SJSA1 (cell line): ENCODE measurements at regions not wholly inside any gene's neighbourhood (a gene's known extent, or its start where the extent isn't known, plus 50 kb on each side); places are given as distances from the start of the nearest gene placed in this dataset.
"Not testable (repeated sequence)": the region's sequence is repeated elsewhere in the genome, so short reads cannot be mapped to it uniquely, and the experiment has no call there.

Source experiments
- DNase-seq, 2 experiments: peaks; one replicate each; pipeline ENCODE4 v3.0.0-alpha.2; 2015 to 2020; ENCODE audit warnings: low spot score in 2 of 2, low read depth in 1 of 2
- H3K27ac ChIP-seq: fragments of 250-450 bp; sonication (Bioruptor Pico); 2 replicates; pipeline ENCODE4 v1.5.1; 2020; ENCODE audit warnings: mild to moderate bottlenecking, moderate library complexity
- H3K27me3 ChIP-seq: fragments of 250-450 bp; sonication (Bioruptor Pico); replicated peaks from 2 replicates; pipeline ENCODE4 v1.5.1; 2020; ENCODE audit warnings: mild to moderate bottlenecking, moderate library complexity
- H3K36me3 ChIP-seq: fragments of 250-450 bp; sonication (Bioruptor Pico); 2 replicates; pipeline ENCODE4 v1.5.1; 2020; ENCODE audit warnings: mild to moderate bottlenecking
- H3K4me1 ChIP-seq: fragments of 250-450 bp; sonication (Bioruptor Pico); replicated peaks from 2 replicates; pipeline ENCODE4 v1.6.1; 2021; ENCODE audit warnings: mild to moderate bottlenecking
- H3K4me3 ChIP-seq: fragments of 250-450 bp; sonication (Bioruptor Pico); 2 replicates; pipeline ENCODE4 v1.5.1; 2020; ENCODE audit warnings: mild to moderate bottlenecking
- H3K9me3 ChIP-seq: fragments of 250-450 bp; sonication (Bioruptor Pico); replicated peaks from 2 replicates; pipeline ENCODE4 v1.5.1; 2020; ENCODE audit warnings: mild to moderate bottlenecking

GRCh38 chr10:64601298-64601697, 1080.1 kb downstream of the REEP3 start:
- no peaks in the 10 kb centered on the region for H3K27me3 ChIP-seq
- H3K9me3 ChIP-seq = no peaks in the 10 kb centered on the region
- H3K4me1 ChIP-seq = no peaks in the 10 kb centered on the region
- DNase-seq = no peak
- H3K36me3 ChIP-seq = no peaks in the 10 kb centered on the region
- no peak overlapping the region for H3K27ac ChIP-seq
- H3K4me3 ChIP-seq = no peak overlapping the region

- no peaks in the 10 kb centered on the region for H3K9me3 ChIP-seq
- no peaks in the 10 kb centered on the region for H3K27me3 ChIP-seq
- H3K27ac ChIP-seq = no peak overlapping the region
- DNase-seq = no peak
- H3K36me3 ChIP-seq = no peaks in the 10 kb centered on the region
- no peaks in the 10 kb centered on the region for H3K4me1 ChIP-seq
- no peak overlapping the region for H3K4me3 ChIP-seq
Measured at GRCh38 chr10:64617085-64617484, 1095.9 kb downstream of the REEP3 start.

GRCh38 chr10:64619102-64619501, 1097.9 kb downstream of the REEP3 start:
- no peak overlapping the region for H3K27ac ChIP-seq
- H3K4me3 ChIP-seq = no peak overlapping the region
- H3K27me3 ChIP-seq = no peaks in the 10 kb centered on the region
- H3K9me3 ChIP-seq = no peaks in the 10 kb centered on the region
- H3K4me1 ChIP-seq = no peaks in the 10 kb centered on the region
- no peak for DNase-seq
- no peaks in the 10 kb centered on the region for H3K36me3 ChIP-seq

GRCh38 chr10:64626924-64627323, 1105.7 kb downstream of the REEP3 start:
- Histone ChIP-seq H3K27me3 (no peaks in the 10 kb centered on the region), H3K9me3 (no peaks in the 10 kb centered on the region), H3K4me1 (no peaks in the 10 kb centered on the region), H3K27ac (no peak overlapping the region), H3K4me3 (no peak overlapping the region), H3K36me3 (no peaks in the 10 kb centered on the region)
- no peak for DNase-seq

GRCh38 chr10:64630534-64630933, 1109.3 kb downstream of the REEP3 start:
- Histone ChIP-seq H3K9me3 (no peaks in the 10 kb centered on the region), H3K4me3 (no peak overlapping the region), H3K27ac (no peak overlapping the region), H3K27me3 (no peaks in the 10 kb centered on the region), H3K4me1 (no peaks in the 10 kb centered on the region), H3K36me3 (no peaks in the 10 kb centered on the region)
- no peak for DNase-seq

GRCh38 chr10:64635906-64636305, 1114.7 kb downstream of the REEP3 start:
- Histone ChIP-seq H3K27me3 (no peaks in the 10 kb centered on the region), H3K27ac (no peak overlapping the region), H3K4me1 (no peaks in the 10 kb centered on the region), H3K36me3 (no peaks in the 10 kb centered on the region), H3K4me3 (no peak overlapping the region), H3K9me3 (no peaks in the 10 kb centered on the region)
- no peak for DNase-seq

GRCh38 chr10:64636461-64636860, 1115.3 kb downstream of the REEP3 start:
- no peaks in the 10 kb centered on the region for H3K27me3 ChIP-seq
- no peaks in the 10 kb centered on the region for H3K36me3 ChIP-seq
- no peak overlapping the region for H3K27ac ChIP-seq
- DNase-seq = no peak
- no peaks in the 10 kb centered on the region for H3K4me1 ChIP-seq
- no peak overlapping the region for H3K4me3 ChIP-seq
- H3K9me3 ChIP-seq = no peaks in the 10 kb centered on the region

- H3K27me3 ChIP-seq = no peaks in the 10 kb centered on the region
- no peak for DNase-seq
- no peaks in the 10 kb centered on the region for H3K36me3 ChIP-seq
- H3K9me3 ChIP-seq = no peaks in the 10 kb centered on the region
- H3K4me3 ChIP-seq = no peak overlapping the region
- no peak overlapping the region for H3K27ac ChIP-seq
- no peaks in the 10 kb centered on the region for H3K4me1 ChIP-seq
Measured at GRCh38 chr10:64637939-64638338, 1116.7 kb downstream of the REEP3 start.

- no peaks in the 10 kb centered on the region for H3K4me1 ChIP-seq
Measured at GRCh38 chr10:64648915-64649314, 1127.7 kb downstream of the REEP3 start.

GRCh38 chr10:64658528-64658927, 1137.3 kb downstream of the REEP3 start:
- H3K4me3 ChIP-seq = no peak overlapping the region
- no peaks in the 10 kb centered on the region for H3K27me3 ChIP-seq
- H3K36me3 ChIP-seq = no peaks in the 10 kb centered on the region
- no peak for DNase-seq
- H3K9me3 ChIP-seq = 0 out of 2 replicates have a peak, but pooled peaks cover 3% of the 10 kb centered on the region
- no peaks in the 10 kb centered on the region for H3K4me1 ChIP-seq
- H3K27ac ChIP-seq = no peak overlapping the region

More at GRCh38 chr10:64648915-64649314, 1127.7 kb downstream of the REEP3 start:
- Histone ChIP-seq H3K27me3 (no peaks in the 10 kb centered on the region), H3K27ac (no peak overlapping the region), H3K36me3 (no peaks in the 10 kb centered on the region), H3K4me3 (no peak overlapping the region), H3K9me3 (no peaks in the 10 kb centered on the region)
- DNase-seq = no peak

GRCh38 chr10:64659311-64659710, 1138.1 kb downstream of the REEP3 start:
- 0 out of 2 replicates have a peak, but pooled peaks cover 3% of the 10 kb centered on the region for H3K9me3 ChIP-seq
- no peaks in the 10 kb centered on the region for H3K27me3 ChIP-seq
- H3K36me3 ChIP-seq = no peaks in the 10 kb centered on the region
- H3K27ac ChIP-seq = no peak overlapping the region
- no peaks in the 10 kb centered on the region for H3K4me1 ChIP-seq
- DNase-seq = no peak
- H3K4me3 ChIP-seq = no peak overlapping the region

GRCh38 chr10:64682043-64682442, 1160.8 kb downstream of the REEP3 start:
- no peak for DNase-seq
- H3K36me3 ChIP-seq = no peaks in the 10 kb centered on the region
- H3K27ac ChIP-seq = no peak overlapping the region
- no peaks in the 10 kb centered on the region for H3K27me3 ChIP-seq
- no peaks in the 10 kb centered on the region for H3K4me1 ChIP-seq
- 0 out of 2 replicates have a peak, but pooled peaks cover 3% of the 10 kb centered on the region for H3K9me3 ChIP-seq
- H3K4me3 ChIP-seq = no peak overlapping the region

- no peak overlapping the region for H3K4me3 ChIP-seq
- H3K9me3 ChIP-seq = no peaks in the 10 kb centered on the region
- H3K36me3 ChIP-seq = no peaks in the 10 kb centered on the region
- no peaks in the 10 kb centered on the region for H3K27me3 ChIP-seq
- no peak overlapping the region for H3K27ac ChIP-seq
- no peaks in the 10 kb centered on the region for H3K4me1 ChIP-seq
- no peak for DNase-seq
Measured at GRCh38 chr10:64690194-64690593, 1169.0 kb downstream of the REEP3 start.

GRCh38 chr10:64699244-64699643, 1178.0 kb downstream of the REEP3 start:
- no peaks in the 10 kb centered on the region for H3K27me3 ChIP-seq
- DNase-seq = no peak
- H3K9me3 ChIP-seq = no peaks in the 10 kb centered on the region
- no peaks in the 10 kb centered on the region for H3K4me1 ChIP-seq
- H3K36me3 ChIP-seq = no peaks in the 10 kb centered on the region
- H3K27ac ChIP-seq = no peak overlapping the region
- no peak overlapping the region for H3K4me3 ChIP-seq

- not testable (repeated sequence) for H3K36me3 ChIP-seq, H3K9me3 ChIP-seq
Measured at GRCh38 chr10:64702086-64702485, 1180.9 kb downstream of the REEP3 start.

More at GRCh38 chr10:64702086-64702485, 1180.9 kb downstream of the REEP3 start:
- not testable (repeated sequence) for DNase-seq, H3K27me3 ChIP-seq, H3K4me1 ChIP-seq, H3K4me3 ChIP-seq, H3K27ac ChIP-seq
